H1 (cell line): ENCODE measurements at regions not wholly inside any gene's neighbourhood (a gene's known extent, or its start where the extent isn't known, plus 50 kb on each side); places are given as distances from the start of the nearest gene placed in this dataset.

Source experiments
- CTCF ChIA-PET: fragments of 300-600 bp; sonication (Branson Sonifier 250); formaldehyde crosslinking; loops from one replicate; lab custom pipeline; 2021; ENCODE audit not compliant: partially characterized antibody; lab: Charles Lee
- POLR2A ChIA-PET: fragments of 300-600 bp; sonication (Branson Sonifier 250); formaldehyde crosslinking; loops from one replicate; lab custom pipeline; 2021; ENCODE audit warnings: inconsistent platforms; ENCODE audit not compliant: partially characterized antibody; lab: Charles Lee
- DNase-seq, 2 experiments: peaks; one replicate each; pipeline versions ENCODE4 v3.0.0 to v3.0.0-alpha.2; 2010 to 2022; ENCODE audit warnings: low spot score in 2 of 2, low read depth in 1 of 2, mixed read lengths in 1 of 2
- FAIRE-seq: peaks from 2 replicates; lab custom pipeline; 2011; peaks lifted over from hg19 to GRCh38; lab: Jason Lieb, UNC
- H2AFZ ChIP-seq: 2 replicates; pipeline ENCODE4 v1.8.1; 2012; ENCODE audit warnings: low read length, inconsistent platforms
- H2AK5ac ChIP-seq: 2 replicates; pipeline ENCODE4 v1.6.1; 2013; ENCODE audit warnings: low read depth, low read length
- H2BK120ac ChIP-seq: replicated peaks from 2 replicates; pipeline ENCODE3; 2013; ENCODE audit warnings: low read depth, low read length, inconsistent platforms
- H2BK12ac ChIP-seq: 2 replicates; pipeline ENCODE4 v1.6.1; 2013; ENCODE audit warnings: low read depth, low read length
- H2BK15ac ChIP-seq: 2 replicates; pipeline ENCODE4 v1.6.1; 2013; ENCODE audit warnings: low read length
- H2BK20ac ChIP-seq: 2 replicates; pipeline ENCODE4 v1.6.1; 2013; ENCODE audit warnings: low read length
- H2BK5ac ChIP-seq: 2 replicates; pipeline ENCODE4 v1.6.1; 2013; ENCODE audit warnings: low read depth, low read length
- H3K14ac ChIP-seq: 2 replicates; pipeline ENCODE4 v1.6.1; 2013; ENCODE audit warnings: inconsistent platforms; ENCODE audit not compliant: insufficient read length
- H3K18ac ChIP-seq: 2 replicates; pipeline ENCODE4 v1.6.1; 2013; ENCODE audit warnings: low read length; ENCODE audit errors: extremely low read depth
- H3K23ac ChIP-seq: 2 replicates; pipeline ENCODE4 v1.6.1; 2013; ENCODE audit warnings: inconsistent platforms; ENCODE audit not compliant: insufficient read length
- H3K23me2 ChIP-seq: 2 replicates; pipeline ENCODE4 v1.6.1; 2013; ENCODE audit warnings: low read depth, low read length
- H3K27ac ChIP-seq: 2 replicates; pipeline ENCODE4 v1.6.1; 2011; ENCODE audit warnings: low read depth, low read length, inconsistent platforms
- H3K27me3 ChIP-seq, 4 experiments: replicated peaks in 1 of 4; 1 replicate in 1 of 4; 2 replicates in 3 of 4; pipeline versions ENCODE4 v1.6.1 to v1.8.1; 2011 to 2013; ENCODE audit warnings: low read length in 3 of 4, mild to moderate bottlenecking in 3 of 4, inconsistent platforms in 2 of 4, mixed read lengths in 2 of 4, moderate library complexity in 1 of 4; ENCODE audit not compliant: control insufficient read depth in 3 of 4, insufficient read depth in 3 of 4; ENCODE audit errors: extremely low read depth in 1 of 4
- H3K36me3 ChIP-seq, 4 experiments: 2 replicates each; pipeline versions ENCODE4 v1.6.1 to v1.8.1; 2011 to 2013; ENCODE audit warnings: mild to moderate bottlenecking in 4 of 4, low read length in 3 of 4, moderate library complexity in 2 of 4, control low read depth in 1 of 4, inconsistent platforms in 1 of 4; ENCODE audit not compliant: insufficient read depth in 4 of 4, control insufficient read depth in 2 of 4
- H3K4ac ChIP-seq: replicated peaks from 2 replicates; pipeline ENCODE3; 2013; ENCODE audit warnings: low read length, low read depth, mixed read lengths, inconsistent platforms; ENCODE audit not compliant: insufficient read length
- H3K4me1 ChIP-seq, 4 experiments: replicated peaks in 1 of 4; 1 replicate in 1 of 4; 2 replicates in 3 of 4; pipeline versions ENCODE4 v1.6.1 to v1.8.1; 2011 to 2013; ENCODE audit warnings: low read length in 3 of 4, inconsistent platforms in 2 of 4, mixed read lengths in 1 of 4; ENCODE audit not compliant: insufficient read depth in 4 of 4, control insufficient read depth in 3 of 4
- H3K4me2 ChIP-seq, 2 experiments: 2 replicates each; pipeline versions ENCODE4 v1.6.1 to v1.8.1; 2011 to 2013; ENCODE audit warnings: low read depth in 2 of 2, low read length in 2 of 2, control low read depth in 1 of 2, inconsistent platforms in 1 of 2, mild to moderate bottlenecking in 1 of 2; ENCODE audit not compliant: insufficient read depth in 1 of 2
- H3K4me3 ChIP-seq, 4 experiments: fragments of 200-600, 300-600 bp in 1 of 4; sonication (generic), shearing (Covaris generic), sonication (Bioruptor Twin) in 1 of 4; 2 replicates each; pipeline versions ENCODE4 v1.5.1 to v1.8.1; 2011 to 2016; ENCODE audit warnings: low read length in 4 of 4, low read depth in 3 of 4, control low read depth in 2 of 4, inconsistent platforms in 2 of 4, mild to moderate bottlenecking in 2 of 4, mixed read lengths in 1 of 4, moderate library complexity in 1 of 4; ENCODE audit not compliant: insufficient read depth in 2 of 4; ENCODE audit errors: extremely low read depth in 1 of 4
- H3K56ac ChIP-seq: replicated peaks from 2 replicates; pipeline ENCODE3; 2013; ENCODE audit warnings: low read depth, mild to moderate bottlenecking, mixed read lengths, low read length, inconsistent platforms; ENCODE audit not compliant: insufficient read length
- H3K79me1 ChIP-seq: 2 replicates; pipeline ENCODE4 v1.6.1; 2013; ENCODE audit warnings: low read depth, low read length, control low read depth
- H3K79me2 ChIP-seq, 2 experiments: 2 replicates each; pipeline versions ENCODE4 v1.6.1 to v1.8.1; 2012 to 2013; ENCODE audit warnings: low read length in 2 of 2, mild to moderate bottlenecking in 2 of 2, inconsistent platforms in 1 of 2; ENCODE audit not compliant: insufficient read depth in 2 of 2, control insufficient read depth in 1 of 2
- H3K9ac ChIP-seq, 4 experiments: replicated peaks in 1 of 4; 1 replicate in 1 of 4; 2 replicates in 3 of 4; pipeline versions ENCODE4 v1.6.1 to v1.8.1; 2011 to 2013; ENCODE audit warnings: low read depth in 3 of 4, low read length in 3 of 4, control low read depth in 2 of 4, mild to moderate bottlenecking in 2 of 4, moderate library complexity in 2 of 4, inconsistent platforms in 1 of 4; ENCODE audit errors: extremely low read depth in 1 of 4
- H3K9me3 ChIP-seq, 2 experiments: 2 replicates each; pipeline versions ENCODE4 v1.6.1 to v1.8.1; 2012 to 2013; ENCODE audit warnings: mild to moderate bottlenecking in 2 of 2, moderate library complexity in 2 of 2, control low read depth in 1 of 2, inconsistent platforms in 1 of 2, low read depth in 1 of 2, low read length in 1 of 2, mixed read lengths in 1 of 2; ENCODE audit not compliant: insufficient read depth in 2 of 2
- H4K20me1 ChIP-seq, 2 experiments: replicated peaks in 1 of 2; 2 replicates each; pipeline versions ENCODE3 to v1.8.1; 2011 to 2013; ENCODE audit warnings: inconsistent platforms in 2 of 2, low read length in 2 of 2, mild to moderate bottlenecking in 1 of 2; ENCODE audit not compliant: insufficient read depth in 2 of 2, control insufficient read depth in 1 of 2
- H4K5ac ChIP-seq: 2 replicates; pipeline ENCODE4 v1.6.1; 2013; ENCODE audit warnings: low read length, low read depth, mixed read lengths, inconsistent platforms; ENCODE audit not compliant: insufficient read length
- H4K8ac ChIP-seq: 2 replicates; pipeline ENCODE4 v1.8.0; 2013; ENCODE audit warnings: mild to moderate bottlenecking, moderate library complexity, low read length, inconsistent platforms; ENCODE audit not compliant: insufficient read depth; ENCODE audit errors: extremely low read depth
- H4K91ac ChIP-seq: replicated peaks from 2 replicates; pipeline ENCODE3; 2013; ENCODE audit warnings: low read length, mixed read lengths, inconsistent platforms; ENCODE audit not compliant: insufficient read length
- BACH1 ChIP-seq: IDR thresholded peaks from 2 replicates; pipeline ENCODE4 v1.6.1; 2012; ENCODE audit warnings: low read length, improper control_type of control experiment
- BCL11A ChIP-seq, 2 experiments: IDR thresholded peaks; one replicate each; pipeline ENCODE4 v1.6.1; 2011; ENCODE audit warnings: low read depth in 2 of 2, low read length in 2 of 2, mild to moderate bottlenecking in 2 of 2
- CBX8 ChIP-seq: fragments of 300-800, 300-1000 bp; sonication (generic); IDR thresholded peaks from 2 replicates; pipeline ENCODE4 v1.7.1; 2016; ENCODE audit warnings: low read depth, low read length, borderline replicate concordance
- CREB1 ChIP-seq: IDR thresholded peaks from 2 replicates; pipeline ENCODE4 v1.6.1; 2012; ENCODE audit warnings: inconsistent platforms
- GABPA ChIP-seq: IDR thresholded peaks from 2 replicates; pipeline ENCODE4 v1.6.1; 2011; ENCODE audit warnings: mild to moderate bottlenecking, low read length, moderate library complexity, borderline replicate concordance; ENCODE audit not compliant: insufficient read depth
- GTF2F1 ChIP-seq: IDR thresholded peaks from 2 replicates; pipeline ENCODE4 v1.6.1; 2012; ENCODE audit warnings: low read depth, low read length, improper control_type of control experiment, borderline replicate concordance
- JUN ChIP-seq: IDR thresholded peaks from 2 replicates; pipeline ENCODE4 v1.6.1; 2011; ENCODE audit warnings: low read depth, mild to moderate bottlenecking, improper control_type of control experiment, low read length
- SAP30 ChIP-seq: fragments of 300-600 bp; sonication (generic); IDR thresholded peaks from 2 replicates; pipeline ENCODE4 v1.7.1; 2012; ENCODE audit warnings: low read length, moderate library complexity, mild to moderate bottlenecking, inconsistent platforms; ENCODE audit not compliant: insufficient read depth, insufficient replicate concordance
- SP2 ChIP-seq: IDR thresholded peaks from 2 replicates; pipeline ENCODE4 v1.6.1; 2012; ENCODE audit warnings: mild to moderate bottlenecking, low read length, inconsistent platforms
- TAF7 ChIP-seq: optimal IDR thresholded peaks from 2 replicates; pipeline ENCODE3; 2011; ENCODE audit warnings: low read depth, mild to moderate bottlenecking, inconsistent platforms, low read length, moderate library complexity, borderline replicate concordance
- YY1 ChIP-seq: IDR thresholded peaks from 2 replicates; pipeline ENCODE4 v1.6.1; 2011; ENCODE audit warnings: low read depth, mild to moderate bottlenecking, low read length
- ZNF274 ChIP-seq: IDR thresholded peaks from 2 replicates; pipeline ENCODE4 v1.7.0; 2012; ENCODE audit warnings: low read length, borderline replicate concordance; ENCODE audit errors: extremely low read depth
- WGBS, 2 experiments: shearing (Covaris generic) in 1 of 2; methylation state at CpG; one replicate each; pipeline versions ENCODE4 v1.1.6 to v1.1.7; 2013 to 2015; ENCODE audit warnings: low lambda C conversion rate in 2 of 2, mixed read lengths in 2 of 2, inconsistent platforms in 1 of 2, low coverage in 1 of 2, missing lambda C conversion rate in 1 of 2; ENCODE audit not compliant: insufficient replicate concordance in 2 of 2, insufficient coverage in 1 of 2, insufficient read length in 1 of 2; ENCODE audit errors: extremely low coverage in 1 of 2, missing lambda C conversion rate in 1 of 2; 5-methylcytosine and 5-hydroxymethylcytosine counted together
- TF ChIP-seq, protein P1 (sequence below): IDR thresholded peaks from 2 replicates; pipeline ENCODE4 v1.6.1; 2012; ENCODE audit warnings: inconsistent platforms
- TF ChIP-seq, protein P2 (sequence below): IDR thresholded peaks from 2 replicates; pipeline ENCODE4 v1.6.1; 2011; ENCODE audit warnings: low read depth, mild to moderate bottlenecking, low read length; ENCODE audit not compliant: insufficient read depth

GRCh38 chr14:42095155-42095554, 488.5 kb downstream of the LRFN5 start:
- H3K4ac ChIP-seq = no peak overlapping the region
- H3K56ac ChIP-seq = no peak overlapping the region
- no peak for DNase-seq
- H3K14ac ChIP-seq = no peak overlapping the region
- no peaks in the 10 kb centered on the region for H3K4me1 ChIP-seq
- no peak overlapping the region for H2BK5ac ChIP-seq
- H3K4me3 ChIP-seq = no peak overlapping the region
- no peak overlapping the region for H2BK12ac ChIP-seq
- no peak for FAIRE-seq
- no peaks in the 10 kb centered on the region for H4K20me1 ChIP-seq
- no peak overlapping the region for H3K4me2 ChIP-seq
- no peaks in the 10 kb centered on the region for H3K79me1 ChIP-seq
- 90% methylated on average over 2 of the region's 2 CpGs; no CpG with 5 or more reads in 1 of the 2 experiments for WGBS, 2 experiments
- no peaks in the 10 kb centered on the region for H3K27me3 ChIP-seq
- H2BK20ac ChIP-seq = no peak overlapping the region
- no peak overlapping the region for H3K23ac ChIP-seq
- no peaks in the 10 kb centered on the region; a peak in 1 of 4 replicates for H3K9me3 ChIP-seq
- no peak overlapping the region for H2BK15ac ChIP-seq
- H4K5ac ChIP-seq = no peak overlapping the region
- H3K9ac ChIP-seq = no peak overlapping the region
- no peaks in the 10 kb centered on the region for H3K36me3 ChIP-seq
- H3K27ac ChIP-seq = no peak overlapping the region
- H4K91ac ChIP-seq = no peak overlapping the region
- H3K18ac ChIP-seq = no peak overlapping the region
- no peak overlapping the region for H2AK5ac ChIP-seq
- peak overlapping the region; percentile 35; the same call in 1 of the 2 replicates for H4K8ac ChIP-seq
- H2AFZ ChIP-seq = no peak overlapping the region
- POLR2A ChIA-PET = no interaction called here
- H2BK120ac ChIP-seq = no peak overlapping the region
- H3K79me2 ChIP-seq = no peaks in the 10 kb centered on the region
- CTCF ChIA-PET = interaction anchor here (0.6 to 1.5 kb wide), 3 partner anchors 9 to 444 kb away, joined by 3 to 4 read pairs (median 4); no protein-coding TSS in a partner anchor
- H3K23me2 ChIP-seq = no peaks in the 10 kb centered on the region
- TF ChIP-seq SAP30 (no peak), GABPA (no peak), JUN (no peak), BACH1 (no peak), GTF2F1 (no peak), BCL11A (IDR thresholded peaks at IDR 0.05; ENCODE audit: low read depth in 2 of 2, low read length in 2 of 2) (no peak), TAF7 (no peak), SP2 (no peak), YY1 (no peak), ZNF274 (no peak), CBX8 (no peak), CREB1 (no peak)
- TF ChIP-seq, protein P1, sequence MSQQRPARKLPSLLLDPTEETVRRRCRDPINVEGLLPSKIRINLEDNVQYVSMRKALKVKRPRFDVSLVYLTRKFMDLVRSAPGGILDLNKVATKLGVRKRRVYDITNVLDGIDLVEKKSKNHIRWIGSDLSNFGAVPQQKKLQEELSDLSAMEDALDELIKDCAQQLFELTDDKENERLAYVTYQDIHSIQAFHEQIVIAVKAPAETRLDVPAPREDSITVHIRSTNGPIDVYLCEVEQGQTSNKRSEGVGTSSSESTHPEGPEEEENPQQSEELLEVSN = no peak
- TF ChIP-seq, protein P2, sequence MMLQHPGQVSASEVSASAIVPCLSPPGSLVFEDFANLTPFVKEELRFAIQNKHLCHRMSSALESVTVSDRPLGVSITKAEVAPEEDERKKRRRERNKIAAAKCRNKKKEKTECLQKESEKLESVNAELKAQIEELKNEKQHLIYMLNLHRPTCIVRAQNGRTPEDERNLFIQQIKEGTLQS = no peak
